ENCODE measurements at regions not wholly inside any gene's neighbourhood (a gene's known extent, or its start where the extent isn't known, plus 50 kb on each side); places are given as distances from the start of the nearest gene placed in this dataset.

- DNase-seq: no peak
Observed at GRCh38 chr3:16118396-16118795, 56.1 kb upstream of the GALNT15 start.

- DNase-seq: no peak
Observed at GRCh38 chr3:16119887-16120286, 54.6 kb upstream of the GALNT15 start.

- DNase-seq: no peak
Observed at GRCh38 chr3:16121391-16121790, 53.1 kb upstream of the GALNT15 start.

- DNase-seq: no peak
Observed at GRCh38 chr3:16122155-16122554, 52.3 kb upstream of the GALNT15 start.

- no peak for DNase-seq
Observed at GRCh38 chr3:16122661-16123060, 51.8 kb upstream of the GALNT15 start.

GRCh38 chr3:16124636-16125035 lies 49.8 kb upstream of the GALNT15 start:
- no peak for DNase-seq

Data from activated effector memory CD4-positive, alpha-beta T cell treated with Interleukin-2 at 50 U/mL for 16 hours (primary cell).